ENCODE measurements at regions not wholly inside any gene's neighbourhood (a gene's known extent, or its start where the extent isn't known, plus 50 kb on each side); places are given as distances from the start of the nearest gene placed in this dataset.
"Not testable (repeated sequence)": the region's sequence is repeated elsewhere in the genome, so short reads cannot be mapped to it uniquely, and the experiment has no call there.

DNA sequence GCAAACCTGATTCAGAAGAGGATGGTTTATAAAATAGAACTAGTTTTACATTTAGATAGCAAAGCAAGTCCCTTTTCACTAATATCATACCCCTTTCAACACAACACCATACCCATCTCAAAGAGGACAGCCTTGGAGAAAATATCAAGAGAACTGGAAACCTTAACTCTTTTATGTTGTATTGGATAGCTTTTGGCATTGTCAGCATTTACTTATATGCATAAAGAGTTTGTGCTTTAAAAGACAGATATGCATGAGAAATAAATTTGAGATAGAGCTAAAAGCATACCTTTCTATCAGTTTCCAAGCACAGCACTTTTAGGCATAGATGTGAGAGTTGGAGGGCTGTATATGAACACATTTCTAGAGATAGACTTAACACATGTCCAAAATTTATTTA lies 799.3 kb upstream of the ACO1 start:
- intact Hi-C loops (cut with micrococcal nuclease) = no loop called here

DNA sequence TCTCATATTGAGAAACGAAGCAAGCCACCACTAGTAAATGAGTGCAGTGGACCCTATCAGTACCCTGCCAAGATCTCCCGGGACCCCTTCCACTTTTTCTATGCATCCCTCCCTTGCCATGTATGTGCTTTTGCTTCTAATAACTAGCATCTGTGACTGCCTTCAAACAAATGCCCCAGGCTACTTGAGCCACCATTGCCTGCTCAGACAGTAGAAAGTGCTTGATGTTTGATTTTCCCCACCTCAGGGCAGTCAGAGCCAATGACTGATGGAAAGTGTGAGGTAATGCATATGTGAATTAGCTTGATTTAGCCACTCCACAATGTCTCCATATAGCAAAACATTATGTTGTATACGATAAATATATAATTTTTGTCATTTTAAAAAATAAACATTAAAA lies 797.3 kb upstream of the ACO1 start:
- intact Hi-C loops (cut with micrococcal nuclease) = no loop called here

DNA sequence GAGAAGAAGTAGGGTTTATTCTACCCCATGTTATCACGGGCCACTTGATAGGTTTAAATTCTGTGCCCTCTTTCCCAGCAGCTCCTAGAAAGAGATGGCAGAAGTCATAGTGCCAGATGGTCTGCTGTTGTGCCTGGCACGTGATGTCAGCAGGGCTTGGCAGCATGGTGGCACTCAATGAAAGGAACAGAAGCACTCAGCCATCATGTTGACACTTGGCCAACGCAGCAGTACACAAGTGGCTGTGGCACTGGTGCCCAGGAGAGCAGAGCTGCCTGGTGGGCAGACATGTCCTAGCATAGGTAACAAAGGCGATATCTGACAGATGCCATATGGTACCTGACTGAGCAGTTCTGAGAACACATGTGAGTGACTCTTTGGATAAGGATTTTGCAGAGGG lies 796.4 kb upstream of the ACO1 start:
- intact Hi-C loops (cut with micrococcal nuclease) = no loop called here

DNA sequence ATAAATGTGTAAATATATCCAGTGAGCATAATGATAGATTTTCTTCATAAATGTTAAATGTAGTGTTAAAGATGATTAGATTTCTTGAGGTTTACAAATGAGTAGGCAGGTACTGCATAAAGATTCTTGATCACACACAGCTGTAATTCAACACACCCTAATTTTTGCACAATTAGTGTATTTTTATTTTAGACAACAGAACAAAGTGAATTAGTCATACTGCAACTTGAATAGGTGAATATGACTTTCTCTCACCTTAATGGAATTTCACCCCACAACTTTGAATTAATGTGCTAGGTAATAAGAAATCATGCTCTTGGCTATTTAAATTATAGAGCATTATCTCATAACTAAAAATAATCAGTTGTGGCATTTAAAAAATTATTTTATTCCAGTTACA lies 795.7 kb upstream of the ACO1 start:
- intact Hi-C loops (cut with micrococcal nuclease) = no loop called here

DNA sequence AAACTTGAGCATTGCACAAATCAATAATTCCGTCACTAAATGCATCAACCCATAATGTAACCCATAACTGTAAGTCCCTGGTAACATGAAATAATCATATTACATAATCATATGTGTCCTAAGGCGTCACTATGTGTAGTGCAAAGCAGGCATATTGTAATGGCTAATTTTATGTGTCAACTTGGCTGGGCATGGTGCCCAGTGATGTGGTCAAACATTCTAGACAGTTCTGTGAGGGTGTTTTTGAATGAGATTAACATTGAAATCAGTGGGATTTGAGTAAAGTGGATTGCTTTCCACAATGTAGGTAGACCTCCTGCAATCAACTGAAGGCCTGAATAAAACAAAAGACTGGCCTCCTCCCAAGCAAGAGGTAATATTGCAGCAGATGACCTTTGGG lies 794.4 kb upstream of the ACO1 start:
- intact Hi-C loops (cut with micrococcal nuclease) = no loop called here

DNA sequence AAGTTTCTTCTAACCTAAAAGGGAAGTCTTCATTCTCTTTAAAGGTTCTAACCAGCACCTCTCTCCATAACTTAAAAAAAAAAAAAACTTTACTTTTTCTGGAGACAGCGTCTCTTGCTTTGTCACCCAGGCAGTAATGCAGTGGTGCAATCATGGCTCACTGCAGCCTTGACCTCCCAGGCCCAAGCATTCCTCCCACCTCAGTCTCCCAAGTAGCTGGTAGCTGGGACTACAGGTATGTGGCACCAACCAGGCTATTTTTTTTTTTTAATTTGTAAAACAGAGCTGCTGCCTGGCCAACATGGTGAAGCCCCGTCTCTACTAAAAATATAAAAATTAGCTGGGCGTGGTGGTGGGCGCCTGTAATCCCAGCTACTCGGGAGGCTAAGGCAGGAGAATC lies 787.4 kb upstream of the ACO1 start:
- intact Hi-C loops (cut with micrococcal nuclease) = not testable (repeated sequence)

DNA sequence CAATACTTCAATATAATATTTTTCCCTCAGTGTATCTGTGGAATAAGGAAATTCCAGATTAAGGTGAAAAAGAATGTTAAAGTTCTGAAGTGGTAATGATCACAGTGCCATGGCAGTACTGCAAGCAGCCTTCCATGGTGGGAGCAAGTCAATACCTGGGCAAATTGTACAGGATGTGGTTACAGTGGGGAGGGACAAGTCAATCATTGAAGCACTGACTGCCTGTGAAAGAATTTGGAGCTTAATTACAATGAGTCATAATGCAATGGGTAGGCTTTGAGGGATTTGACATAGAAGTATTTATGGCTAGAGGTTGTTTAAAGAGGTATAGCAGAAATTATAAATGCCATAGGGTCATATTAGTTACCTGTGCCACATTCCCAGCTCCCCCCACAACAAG lies 786.5 kb upstream of the ACO1 start:
- intact Hi-C loops (cut with micrococcal nuclease) = no loop called here

DNA sequence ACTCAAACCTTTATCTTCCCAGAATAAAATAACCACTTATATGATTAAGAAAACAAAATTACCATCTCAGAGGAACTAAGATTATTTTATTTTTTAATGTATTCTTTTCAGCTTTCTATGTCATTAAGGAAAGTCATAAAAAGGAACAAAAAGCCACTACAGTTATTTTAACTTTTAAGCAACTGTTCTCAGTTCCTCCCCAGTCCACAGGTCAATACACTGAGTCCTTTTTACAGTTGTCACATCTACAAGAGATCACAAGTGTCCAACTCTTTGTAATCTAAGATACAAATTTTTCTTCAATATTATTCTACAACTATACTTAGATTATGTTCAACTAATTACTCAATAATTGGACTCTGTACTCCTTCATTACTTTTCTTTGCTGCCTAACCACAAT lies 782.8 kb upstream of the ACO1 start:
- intact Hi-C loops (cut with micrococcal nuclease) = no loop called here

DNA sequence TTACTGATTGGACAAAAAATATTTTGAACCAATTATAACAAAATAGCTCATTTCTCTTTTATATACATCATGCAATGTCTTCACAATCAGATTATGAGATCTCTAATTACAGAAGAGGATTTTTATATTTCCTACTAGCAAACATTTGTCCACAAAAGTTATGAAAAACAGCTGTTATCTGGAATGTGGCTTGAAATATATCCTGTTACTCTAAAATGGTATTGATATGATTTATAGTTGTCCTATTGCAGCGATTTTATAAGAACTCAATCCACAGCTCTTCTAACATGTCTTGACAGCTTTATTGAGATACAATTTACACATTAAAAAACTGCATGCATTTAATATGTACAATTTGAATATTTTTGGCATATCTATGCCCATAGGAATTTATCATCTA lies 779.9 kb upstream of the ACO1 start:
- intact Hi-C loops (cut with micrococcal nuclease) = no loop called here

DNA sequence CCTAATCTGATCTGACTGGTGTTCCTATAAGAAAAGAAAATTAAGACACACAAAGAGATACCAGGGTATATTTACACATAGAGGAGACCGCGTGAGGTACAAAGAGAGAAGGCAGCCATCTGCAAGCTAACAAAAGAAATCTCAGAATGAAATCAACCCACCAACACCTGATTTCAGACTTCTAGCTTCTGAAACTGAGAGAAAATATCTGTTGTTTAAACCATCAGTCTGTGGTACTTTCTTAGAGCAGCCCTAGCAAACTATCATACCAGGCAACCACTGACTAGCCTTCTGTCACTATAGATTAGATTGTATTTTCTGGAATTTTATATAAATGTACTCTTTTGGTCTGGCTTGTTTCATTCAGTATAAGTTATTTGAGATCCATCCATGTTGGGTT lies 779.3 kb upstream of the ACO1 start:
- intact Hi-C loops (cut with micrococcal nuclease) = no loop called here

DNA sequence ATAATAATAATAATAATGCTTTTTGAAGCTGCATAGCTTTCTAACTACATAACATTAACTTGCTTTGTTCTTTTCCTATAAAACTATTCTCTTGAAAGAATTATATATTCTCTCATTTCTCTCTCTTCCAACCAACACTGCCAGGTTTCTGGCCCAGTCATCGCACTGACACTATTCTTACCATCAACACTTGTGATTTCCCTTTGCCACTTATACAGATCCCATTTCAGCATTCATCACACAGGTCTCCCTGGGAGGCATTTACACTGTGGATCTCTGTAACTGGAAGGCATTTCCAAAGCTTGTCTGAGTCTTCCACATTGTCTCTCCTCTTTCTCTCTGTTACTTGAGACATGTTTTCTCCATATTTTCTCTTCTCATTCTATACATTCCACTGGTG lies 777.8 kb upstream of the ACO1 start:
- intact Hi-C loops (cut with micrococcal nuclease) = no loop called here

DNA sequence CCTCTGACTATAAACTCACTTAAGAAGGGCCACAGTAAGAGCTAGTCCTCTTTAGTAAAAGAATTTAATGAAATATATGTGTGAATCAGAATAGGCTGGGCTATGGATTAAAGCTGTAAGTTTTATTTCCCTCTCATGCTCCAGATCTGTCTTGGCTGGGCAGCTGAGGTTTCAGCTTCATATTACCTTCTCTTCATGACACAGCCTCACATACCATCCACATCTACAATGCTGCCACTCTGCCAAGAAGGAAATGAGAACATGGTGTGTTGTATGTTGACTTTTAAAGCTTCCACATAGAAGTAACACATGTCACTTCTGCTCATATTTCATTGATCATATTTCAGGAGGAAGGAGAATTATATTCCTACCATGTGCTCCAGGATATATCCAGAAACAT lies 776.0 kb upstream of the ACO1 start:
- intact Hi-C loops (cut with micrococcal nuclease) = no loop called here

DNA sequence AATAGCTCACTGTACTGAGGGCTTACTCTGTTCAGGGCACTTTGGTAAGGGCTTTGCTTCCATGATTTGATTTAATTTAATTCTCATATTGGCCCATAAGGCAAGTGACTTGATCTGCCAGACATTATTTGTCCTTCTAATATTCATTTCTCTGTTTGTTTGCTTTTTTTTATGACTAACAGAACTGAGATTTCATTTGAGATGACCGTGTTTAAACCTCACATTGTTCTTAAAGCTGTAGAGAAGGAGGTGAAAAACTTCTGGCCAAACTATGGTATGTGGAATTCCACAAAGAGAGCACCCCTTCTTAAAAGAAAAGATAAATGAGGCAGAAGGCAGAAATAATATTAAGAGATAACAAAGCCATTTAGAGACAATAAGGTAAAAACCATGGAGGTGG lies 775.6 kb upstream of the ACO1 start:
- intact Hi-C loops (cut with micrococcal nuclease) = no loop called here

DNA sequence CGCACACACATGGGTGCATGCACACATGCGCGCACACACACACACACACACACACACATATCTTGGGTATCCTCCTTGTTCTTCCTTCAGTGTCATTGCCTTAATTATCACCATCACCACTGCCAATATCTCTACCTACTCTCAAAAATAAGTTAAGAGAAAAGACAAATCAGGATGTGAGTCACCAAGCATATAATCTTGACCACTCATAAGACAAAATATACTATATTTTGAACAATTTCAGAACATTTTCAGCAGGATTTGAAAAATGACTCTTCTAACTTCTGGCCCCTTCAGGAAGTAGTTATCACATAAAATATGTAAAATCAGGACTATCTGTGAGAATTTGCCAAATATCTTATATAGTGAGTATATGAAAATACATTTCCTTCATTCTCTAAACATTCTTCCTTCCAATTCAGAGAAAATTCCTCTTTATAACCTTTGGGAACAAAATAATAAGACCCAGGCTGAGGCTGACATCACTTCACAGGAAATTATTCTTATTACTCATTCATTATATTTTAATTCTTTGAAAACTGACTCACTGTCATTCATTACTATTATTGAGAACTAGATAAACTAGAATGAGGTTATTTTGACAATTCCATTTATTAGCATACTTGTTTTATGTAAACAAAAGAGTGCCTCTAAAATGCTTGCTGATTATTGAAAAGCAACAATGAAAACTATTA lies 772.0 kb upstream of the ACO1 start:
- intact Hi-C loops (cut with micrococcal nuclease) = no loop called here

DNA sequence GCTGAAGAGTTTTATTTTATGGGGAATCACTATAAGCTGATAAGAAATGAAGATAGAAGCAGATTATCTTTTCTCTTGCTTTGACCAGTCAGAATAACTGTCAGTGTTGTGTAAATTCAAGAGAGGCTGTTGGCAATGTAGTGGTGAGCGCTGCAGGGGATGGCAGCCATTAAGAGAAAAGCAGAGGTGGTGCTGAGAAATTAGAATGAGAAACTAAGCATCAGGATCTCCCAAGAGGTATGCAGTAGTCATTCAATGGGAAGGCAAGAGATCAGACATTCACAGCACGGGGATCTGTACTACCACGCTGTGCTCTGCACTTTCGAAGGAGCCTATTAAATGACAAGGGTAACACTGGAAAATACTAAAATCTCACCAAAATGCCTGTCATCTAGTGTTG lies 768.5 kb upstream of the ACO1 start:
- intact Hi-C loops (cut with micrococcal nuclease) = no loop called here

DNA sequence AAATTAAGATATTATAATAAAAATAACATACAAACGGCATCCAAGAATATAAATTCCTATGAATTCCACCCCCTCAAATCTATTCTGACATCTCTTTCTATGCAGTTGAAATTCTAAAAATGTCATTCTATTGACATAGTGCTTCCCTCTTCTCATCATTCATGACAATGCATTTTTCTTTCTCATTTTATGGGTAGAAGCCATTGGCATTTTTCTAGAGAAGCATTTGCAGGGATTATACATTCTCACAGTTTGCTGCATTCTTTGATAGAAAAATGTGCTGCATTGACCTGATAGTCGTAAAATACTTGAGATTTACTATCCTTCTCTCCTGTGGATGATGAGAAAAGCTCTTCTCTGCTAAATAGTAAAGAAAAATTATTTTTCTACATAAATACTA lies 760.9 kb upstream of the ACO1 start:
- intact Hi-C loops (cut with micrococcal nuclease) = no loop called here

DNA sequence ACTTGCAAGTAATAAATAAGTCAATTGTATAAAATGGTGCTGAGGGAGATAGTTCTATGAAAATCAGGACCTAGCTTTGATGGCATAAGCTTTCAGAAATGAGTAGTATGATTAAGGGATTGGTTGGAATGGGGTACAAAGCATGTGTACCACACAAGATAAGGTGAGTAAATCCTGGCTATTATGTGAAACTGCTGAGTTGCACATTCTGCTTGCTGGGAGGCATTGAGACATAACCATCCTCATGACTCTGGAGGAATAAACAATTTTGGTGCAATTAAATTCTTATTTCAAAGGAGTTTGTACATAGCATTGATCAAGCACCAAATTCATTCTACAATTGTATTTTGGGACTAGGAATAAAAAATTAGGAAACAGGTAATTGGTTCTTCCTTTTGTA lies 755.2 kb upstream of the ACO1 start:
- intact Hi-C loops (cut with micrococcal nuclease) = no loop called here

DNA sequence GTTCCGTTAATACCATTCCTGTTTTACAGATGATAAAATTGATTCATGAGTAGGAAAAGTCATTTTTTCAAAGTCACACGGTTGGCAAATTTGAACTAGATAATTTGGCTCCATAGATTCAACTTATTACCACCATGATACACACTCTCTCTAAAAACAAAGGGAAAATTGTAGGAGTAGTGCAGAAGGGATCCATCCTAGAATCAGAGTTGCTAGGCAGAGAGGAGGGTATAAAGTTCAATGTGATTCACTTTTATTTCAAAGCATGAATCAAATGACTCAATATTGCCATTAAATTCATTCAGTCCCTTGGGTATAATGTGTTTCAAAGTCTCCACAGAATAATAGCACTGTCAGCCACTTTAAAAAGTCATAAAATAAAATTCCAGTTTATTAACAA lies 747.2 kb upstream of the ACO1 start:
- intact Hi-C loops (cut with micrococcal nuclease) = no loop called here

DNA sequence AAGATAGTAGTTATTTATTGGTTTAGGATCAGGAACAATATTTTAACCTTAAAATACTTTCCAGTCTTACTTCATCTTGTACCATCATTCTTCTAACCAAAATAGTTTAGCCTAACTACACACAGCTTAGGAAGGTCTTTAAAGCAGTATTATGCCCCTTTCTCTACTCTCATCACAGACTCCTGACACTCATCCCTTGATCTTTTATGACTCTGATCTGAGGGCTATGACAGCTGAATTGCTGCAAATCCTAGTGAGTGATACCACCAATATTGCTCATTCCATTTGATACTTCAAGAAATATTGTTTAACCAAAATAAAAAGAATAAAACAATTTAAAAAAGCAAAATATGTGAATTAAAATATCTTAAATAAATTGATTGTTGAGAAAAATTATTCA lies 746.6 kb upstream of the ACO1 start:
- intact Hi-C loops (cut with micrococcal nuclease) = no loop called here

DNA sequence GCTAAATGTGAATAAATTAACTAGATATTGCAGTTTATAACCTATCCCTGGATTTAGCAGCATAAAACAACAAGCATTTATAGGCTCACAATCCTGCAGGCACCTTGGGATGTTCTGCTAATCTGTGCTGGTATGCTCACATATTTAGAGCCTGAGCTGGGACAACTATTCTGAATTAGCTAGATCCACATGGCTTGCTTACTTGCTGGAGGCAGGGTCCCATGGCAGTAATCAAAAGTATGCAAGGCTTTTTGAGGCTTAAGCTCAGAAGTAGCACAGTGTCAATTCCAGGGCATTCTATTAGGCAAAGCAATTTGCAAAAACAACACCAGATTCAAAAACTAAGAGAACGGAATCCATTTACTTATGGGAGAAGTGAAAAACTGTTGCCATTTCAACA lies 745.0 kb upstream of the ACO1 start:
- intact Hi-C loops (cut with micrococcal nuclease) = no loop called here

DNA sequence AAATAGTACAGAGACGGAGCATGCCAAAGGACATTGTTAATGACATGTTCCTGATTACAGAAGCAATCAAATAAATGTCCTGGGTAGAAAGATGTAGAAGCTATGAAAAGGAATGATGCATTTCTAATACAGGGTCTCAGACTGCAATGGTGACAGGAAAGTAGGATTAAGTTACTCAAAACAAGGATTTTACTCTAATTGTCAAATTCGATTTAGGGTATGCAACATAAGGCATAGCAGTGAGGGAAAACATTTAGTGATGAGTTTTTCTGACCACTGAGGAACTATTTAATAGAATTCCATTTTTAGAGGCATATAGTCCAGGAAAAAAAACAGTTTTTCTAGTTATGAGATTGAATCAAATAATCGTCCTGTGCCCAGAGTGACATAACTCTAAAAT lies 715.1 kb upstream of the ACO1 start:
- intact Hi-C loops (cut with micrococcal nuclease) = no loop called here

DNA sequence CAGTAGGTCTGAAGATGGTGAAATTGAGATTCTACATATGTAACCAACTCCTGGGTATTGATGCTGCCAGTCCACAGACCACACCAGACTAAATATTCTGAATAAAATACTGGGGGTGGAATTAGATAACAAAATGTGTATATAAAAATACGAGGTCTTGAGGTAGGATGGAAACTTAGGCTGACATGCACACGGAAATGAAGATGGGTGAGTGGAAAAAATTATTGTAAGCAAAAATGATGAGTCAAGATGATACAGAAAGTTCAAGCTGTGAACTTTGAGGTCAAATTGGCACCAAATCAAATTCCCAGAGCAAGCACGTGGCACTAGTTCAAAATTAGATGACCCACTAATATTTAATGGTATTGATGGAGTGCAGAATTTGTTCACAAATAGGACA lies 713.4 kb upstream of the ACO1 start:
- intact Hi-C loops (cut with micrococcal nuclease) = no loop called here

DNA sequence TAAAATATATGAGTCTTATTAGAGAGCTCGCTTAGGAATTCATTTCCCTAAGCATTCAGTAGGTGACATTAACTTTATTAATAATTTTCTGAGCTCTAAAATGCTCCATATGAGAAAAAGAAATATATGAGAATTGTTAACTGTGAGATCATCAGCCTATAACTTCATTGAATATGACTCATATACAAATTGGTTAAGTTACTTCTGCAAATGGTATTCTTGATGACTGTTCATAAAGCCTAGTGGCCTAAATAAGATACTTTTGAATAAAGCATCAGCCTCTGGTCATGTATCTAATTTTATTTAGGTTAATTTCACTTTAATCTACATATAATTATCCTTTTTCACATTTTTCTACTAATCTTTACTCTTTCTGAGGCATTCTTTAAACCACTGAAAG lies 710.2 kb upstream of the ACO1 start:
- intact Hi-C loops (cut with micrococcal nuclease) = no loop called here

DNA sequence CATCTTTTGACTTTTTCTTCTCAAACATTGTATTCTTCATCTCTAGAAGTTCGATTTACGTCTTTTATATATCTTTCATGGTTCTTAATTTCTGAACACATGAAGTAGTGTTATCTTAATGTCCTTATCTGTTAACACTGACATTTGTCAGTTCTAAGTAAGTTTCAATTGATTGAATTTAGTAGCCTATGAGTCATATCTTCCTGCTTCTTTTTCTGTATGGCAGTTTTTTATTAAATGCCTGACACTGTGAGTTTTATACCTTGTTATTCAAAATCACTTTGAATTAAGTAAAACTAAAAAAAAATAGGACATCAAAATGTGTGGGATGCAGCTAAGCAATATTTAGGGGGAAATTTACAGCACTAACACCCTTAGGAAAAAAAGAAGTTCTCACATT lies 707.0 kb upstream of the ACO1 start:
- intact Hi-C loops (cut with micrococcal nuclease) = no loop called here
